ENCODE measurements at regions not wholly inside any gene's neighbourhood (a gene's known extent, or its start where the extent isn't known, plus 50 kb on each side); places are given as distances from the start of the nearest gene placed in this dataset.

DNA sequence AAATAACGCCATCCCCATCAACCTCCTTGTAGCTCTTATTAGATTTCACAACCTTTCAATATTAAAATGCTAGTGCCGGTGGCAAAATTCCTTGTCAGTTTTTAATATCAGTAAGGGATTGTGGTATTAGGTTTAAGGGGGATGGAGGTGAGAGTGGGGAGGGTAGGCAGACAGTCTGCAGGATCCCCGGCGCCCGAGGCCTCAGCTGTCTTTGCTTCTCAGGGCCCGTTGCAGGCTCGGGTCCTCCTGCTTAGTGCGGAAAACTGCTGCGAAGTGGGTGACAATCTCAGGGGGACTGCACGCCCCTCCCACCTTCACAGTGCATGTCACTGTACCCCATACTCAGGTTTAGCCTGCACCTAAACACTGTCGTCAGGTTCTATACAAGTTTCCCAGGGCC is 274.3 kb upstream of the PODXL start:
- TF ChIP-seq, protein P1, sequence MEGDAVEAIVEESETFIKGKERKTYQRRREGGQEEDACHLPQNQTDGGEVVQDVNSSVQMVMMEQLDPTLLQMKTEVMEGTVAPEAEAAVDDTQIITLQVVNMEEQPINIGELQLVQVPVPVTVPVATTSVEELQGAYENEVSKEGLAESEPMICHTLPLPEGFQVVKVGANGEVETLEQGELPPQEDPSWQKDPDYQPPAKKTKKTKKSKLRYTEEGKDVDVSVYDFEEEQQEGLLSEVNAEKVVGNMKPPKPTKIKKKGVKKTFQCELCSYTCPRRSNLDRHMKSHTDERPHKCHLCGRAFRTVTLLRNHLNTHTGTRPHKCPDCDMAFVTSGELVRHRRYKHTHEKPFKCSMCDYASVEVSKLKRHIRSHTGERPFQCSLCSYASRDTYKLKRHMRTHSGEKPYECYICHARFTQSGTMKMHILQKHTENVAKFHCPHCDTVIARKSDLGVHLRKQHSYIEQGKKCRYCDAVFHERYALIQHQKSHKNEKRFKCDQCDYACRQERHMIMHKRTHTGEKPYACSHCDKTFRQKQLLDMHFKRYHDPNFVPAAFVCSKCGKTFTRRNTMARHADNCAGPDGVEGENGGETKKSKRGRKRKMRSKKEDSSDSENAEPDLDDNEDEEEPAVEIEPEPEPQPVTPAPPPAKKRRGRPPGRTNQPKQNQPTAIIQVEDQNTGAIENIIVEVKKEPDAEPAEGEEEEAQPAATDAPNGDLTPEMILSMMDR (IDR thresholded peaks at IDR 0.05; ENCODE audit: low read length) = no peak
- no peak for TF ChIP-seq EZH2 (IDR thresholded peaks at IDR 0.05; ENCODE audit: borderline replicate concordance, low read length)
